ENCODE measurements at regions not wholly inside any gene's neighbourhood (a gene's known extent, or its start where the extent isn't known, plus 50 kb on each side); places are given as distances from the start of the nearest gene placed in this dataset.

DNA sequence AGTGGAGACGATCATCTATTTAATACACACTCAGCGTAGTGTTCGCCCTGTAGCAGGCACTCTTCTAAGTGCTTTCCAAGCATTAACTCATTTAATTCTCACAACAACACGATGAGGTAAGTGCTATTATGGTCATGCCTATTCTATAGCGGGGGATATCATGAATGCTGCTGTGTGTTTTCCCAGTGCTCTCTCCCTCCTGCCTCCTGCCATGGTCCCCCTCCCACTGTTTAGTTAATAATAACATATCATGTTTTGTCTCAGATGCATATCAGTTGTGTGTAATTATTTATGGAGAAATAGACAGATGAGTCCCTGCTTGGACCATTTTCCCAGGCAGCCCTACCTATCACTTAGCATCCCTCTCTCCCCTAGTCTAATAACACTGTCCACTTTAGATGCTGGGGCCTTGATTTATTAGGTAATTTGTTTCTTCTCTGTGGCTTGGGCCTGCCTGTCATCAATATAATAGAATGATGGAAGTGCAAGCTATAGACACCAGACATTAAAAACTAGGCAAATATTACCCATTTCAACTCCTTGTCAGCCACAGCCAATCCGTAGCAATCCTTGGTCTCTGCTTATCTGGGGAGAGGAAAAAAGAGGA, 122.9 kb upstream of the TLE3 start:
- H3K4me3 ChIP-seq (ENCODE audit: low read depth, low read length), result no peak overlapping the region
- TF ChIP-seq, protein P1, sequence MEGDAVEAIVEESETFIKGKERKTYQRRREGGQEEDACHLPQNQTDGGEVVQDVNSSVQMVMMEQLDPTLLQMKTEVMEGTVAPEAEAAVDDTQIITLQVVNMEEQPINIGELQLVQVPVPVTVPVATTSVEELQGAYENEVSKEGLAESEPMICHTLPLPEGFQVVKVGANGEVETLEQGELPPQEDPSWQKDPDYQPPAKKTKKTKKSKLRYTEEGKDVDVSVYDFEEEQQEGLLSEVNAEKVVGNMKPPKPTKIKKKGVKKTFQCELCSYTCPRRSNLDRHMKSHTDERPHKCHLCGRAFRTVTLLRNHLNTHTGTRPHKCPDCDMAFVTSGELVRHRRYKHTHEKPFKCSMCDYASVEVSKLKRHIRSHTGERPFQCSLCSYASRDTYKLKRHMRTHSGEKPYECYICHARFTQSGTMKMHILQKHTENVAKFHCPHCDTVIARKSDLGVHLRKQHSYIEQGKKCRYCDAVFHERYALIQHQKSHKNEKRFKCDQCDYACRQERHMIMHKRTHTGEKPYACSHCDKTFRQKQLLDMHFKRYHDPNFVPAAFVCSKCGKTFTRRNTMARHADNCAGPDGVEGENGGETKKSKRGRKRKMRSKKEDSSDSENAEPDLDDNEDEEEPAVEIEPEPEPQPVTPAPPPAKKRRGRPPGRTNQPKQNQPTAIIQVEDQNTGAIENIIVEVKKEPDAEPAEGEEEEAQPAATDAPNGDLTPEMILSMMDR (IDR thresholded peaks at IDR 0.05; ENCODE audit: insufficient read depth, low read length, poor library complexity, severe bottlenecking), result no peak
- peaks cover 4% of the 10 kb centered on the region for H3K27me3 ChIP-seq (ENCODE audit: control insufficient read depth, insufficient read depth, low read length)
- H3K36me3 ChIP-seq (ENCODE audit: control insufficient read depth, insufficient read depth, low read length), result no peaks in the 10 kb centered on the region
- no peak for DNase-seq (ENCODE audit: low read depth)

DNA sequence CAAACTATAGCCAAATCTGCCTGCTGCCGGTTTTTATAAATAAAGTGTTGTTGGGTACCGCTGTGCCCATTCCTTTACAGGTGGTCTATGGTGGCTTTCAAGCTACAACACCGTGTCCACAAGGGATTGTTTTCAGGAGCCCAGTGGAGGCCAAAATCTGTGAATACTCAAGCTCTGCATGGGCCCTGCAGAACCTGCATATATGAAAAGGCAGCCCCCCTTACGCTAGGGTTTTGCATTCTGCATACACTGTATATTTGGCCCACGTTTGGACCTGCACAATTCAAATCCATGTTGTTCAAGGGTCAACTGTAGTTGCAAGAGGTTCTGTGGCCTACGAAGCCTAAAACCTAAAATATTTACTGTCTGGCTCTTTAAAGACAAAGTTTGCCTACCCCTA, 122.2 kb upstream of the TLE3 start:
- TF ChIP-seq, protein P1 (IDR thresholded peaks at IDR 0.05; ENCODE audit: insufficient read depth, low read length, poor library complexity, severe bottlenecking), result no peak
- H3K27me3 ChIP-seq (ENCODE audit: control insufficient read depth, insufficient read depth, low read length), result peaks cover 2% of the 10 kb centered on the region
- DNase-seq (ENCODE audit: low read depth), result no peak

DNA sequence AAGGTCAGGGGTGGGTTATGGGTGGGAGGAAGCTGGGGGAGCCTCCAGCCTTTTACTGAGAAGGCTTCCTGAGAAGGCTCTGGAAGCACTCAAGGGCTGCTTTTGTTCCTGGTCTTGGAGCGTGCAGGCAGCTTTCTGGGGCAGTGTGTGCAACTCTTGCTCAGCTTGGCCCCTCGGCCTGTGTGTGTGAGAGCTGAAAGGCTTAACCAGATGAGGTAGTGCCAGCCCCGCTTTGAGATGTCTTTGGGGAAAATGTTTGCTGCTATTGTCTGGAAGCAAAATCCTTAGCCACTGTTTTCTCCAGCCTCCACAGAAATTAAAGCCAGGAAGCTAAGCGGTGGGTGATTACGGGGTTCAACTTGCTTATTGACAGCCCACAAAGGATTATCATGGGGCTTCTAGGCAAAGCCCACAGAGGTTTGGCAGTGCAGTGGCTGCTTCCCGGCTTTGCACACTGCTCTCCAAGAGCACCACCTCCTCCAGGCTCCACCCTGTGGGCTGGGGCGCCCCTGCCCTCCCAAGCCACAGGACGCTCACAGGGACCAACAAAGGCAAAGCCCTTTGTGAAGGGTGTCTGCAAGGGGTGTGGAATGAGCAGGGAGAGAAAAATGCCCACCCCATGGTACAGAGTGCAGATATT, 121.7 kb upstream of the TLE3 start:
- Histone ChIP-seq H3K27me3 (ENCODE audit: control insufficient read depth, insufficient read depth, low read length) (no peaks in the 10 kb centered on the region), H3K4me3 (ENCODE audit: low read depth, low read length) (no peak overlapping the region), H3K36me3 (ENCODE audit: control insufficient read depth, insufficient read depth, low read length) (no peaks in the 10 kb centered on the region)
- DNase-seq (ENCODE audit: low read depth), result no peak
- TF ChIP-seq, protein P1 (IDR thresholded peaks at IDR 0.05; ENCODE audit: insufficient read depth, low read length, poor library complexity, severe bottlenecking), result no peak

More for the DNA sequence above, 122.2 kb upstream of the TLE3 start:
- Histone ChIP-seq H3K4me3 (ENCODE audit: low read depth, low read length) (no peak overlapping the region), H3K36me3 (ENCODE audit: control insufficient read depth, insufficient read depth, low read length) (no peaks in the 10 kb centered on the region)

DNA sequence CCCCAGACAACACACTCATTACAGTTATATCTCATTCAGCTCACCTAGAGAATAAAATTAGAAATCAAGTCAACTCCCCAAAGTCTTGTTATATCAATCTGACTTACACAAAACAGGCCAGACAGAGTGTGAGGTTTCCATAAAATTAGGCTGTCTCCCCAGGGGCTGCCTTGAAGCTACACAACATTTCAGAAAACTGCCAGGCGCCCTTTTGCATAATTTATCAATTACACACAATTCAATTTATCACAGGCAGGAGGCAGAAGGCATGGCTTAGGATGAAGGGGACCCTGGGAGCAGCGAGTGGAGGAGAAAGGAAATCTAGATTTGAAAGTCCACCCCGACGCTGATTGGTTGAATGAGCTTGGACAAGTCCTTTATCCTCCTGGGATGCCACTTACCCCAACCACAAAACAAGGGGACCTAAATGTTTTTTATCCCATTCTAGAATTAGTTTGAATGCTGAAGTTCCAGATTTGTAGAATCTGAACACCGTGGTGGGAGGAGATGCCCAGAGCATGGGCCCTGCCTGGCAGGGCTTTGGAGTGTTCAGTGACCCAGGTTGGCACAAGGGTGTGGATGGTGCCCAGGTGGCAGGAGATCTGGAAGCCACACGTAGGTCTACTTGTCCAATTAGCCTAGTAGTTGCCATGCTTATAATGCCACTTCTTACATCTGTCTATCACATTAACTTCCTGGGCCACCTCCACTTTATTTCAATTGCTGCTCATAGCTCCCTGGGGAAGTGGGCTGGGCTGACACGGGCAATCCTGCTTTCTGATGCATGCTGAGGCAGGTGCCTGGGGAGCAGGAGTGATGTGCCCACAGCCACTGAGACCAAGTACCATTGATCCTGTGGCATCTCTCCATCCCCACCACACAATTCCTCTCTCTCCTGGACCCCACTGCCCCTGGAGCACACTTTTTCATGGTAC, 119.8 kb upstream of the TLE3 start:
- no peak for DNase-seq (ENCODE audit: low read depth)
- Histone ChIP-seq H3K4me3 (ENCODE audit: low read depth, low read length) (no peak overlapping the region), H3K36me3 (ENCODE audit: control insufficient read depth, insufficient read depth, low read length) (no peaks in the 10 kb centered on the region), H3K27me3 (ENCODE audit: control insufficient read depth, insufficient read depth, low read length) (no peaks in the 10 kb centered on the region)
- TF ChIP-seq, protein P1 (IDR thresholded peaks at IDR 0.05; ENCODE audit: insufficient read depth, low read length, poor library complexity, severe bottlenecking), result no peak

DNA sequence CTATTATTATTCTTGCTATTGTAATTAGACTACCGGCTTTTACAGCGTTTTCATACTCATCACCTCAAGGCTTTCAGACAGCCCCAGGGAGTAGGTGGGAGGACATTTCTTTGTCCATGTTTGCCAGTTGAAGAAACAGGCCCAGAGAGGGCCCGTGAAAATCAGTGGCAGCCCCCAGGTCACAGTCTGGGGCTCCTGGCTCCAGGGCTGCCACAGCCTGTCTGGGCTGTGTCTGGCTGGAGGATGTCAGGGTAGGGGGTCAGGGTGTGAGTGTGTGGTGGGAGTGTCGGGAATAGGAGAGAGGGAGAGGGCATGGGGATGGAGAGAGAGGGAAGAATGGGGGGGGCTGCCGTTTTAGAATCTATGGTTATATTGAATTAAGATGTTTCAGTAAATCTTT, 118.2 kb upstream of the TLE3 start:
- Histone ChIP-seq H3K4me3 (ENCODE audit: low read depth, low read length) (no peak overlapping the region), H3K36me3 (ENCODE audit: control insufficient read depth, insufficient read depth, low read length) (no peaks in the 10 kb centered on the region), H3K27me3 (ENCODE audit: control insufficient read depth, insufficient read depth, low read length) (no peaks in the 10 kb centered on the region)
- no peak for DNase-seq (ENCODE audit: low read depth)
- TF ChIP-seq, protein P1 (IDR thresholded peaks at IDR 0.05; ENCODE audit: insufficient read depth, low read length, poor library complexity, severe bottlenecking), result no peak
